Loucy (cell line): ENCODE measurements at regions not wholly inside any gene's neighbourhood (a gene's known extent, or its start where the extent isn't known, plus 50 kb on each side); places are given as distances from the start of the nearest gene placed in this dataset.

Experiments used
- EZH2phosphoT487 ChIP-seq: fragments of 200-600 bp; IDR thresholded peaks from 2 replicates; pipeline ENCODE4 v1.6.1; 2018; ENCODE audit warnings: antibody characterized with exemption, mild to moderate bottlenecking, moderate library complexity, borderline replicate concordance
- TF ChIP-seq, protein P1 (sequence below): fragments of 200-600 bp; sonication (generic); conservative IDR thresholded peaks from 2 replicates; pipeline ENCODE4 v1.5.1; 2014; ENCODE audit warnings: mild to moderate bottlenecking, antibody characterized with exemption, low read length

DNA sequence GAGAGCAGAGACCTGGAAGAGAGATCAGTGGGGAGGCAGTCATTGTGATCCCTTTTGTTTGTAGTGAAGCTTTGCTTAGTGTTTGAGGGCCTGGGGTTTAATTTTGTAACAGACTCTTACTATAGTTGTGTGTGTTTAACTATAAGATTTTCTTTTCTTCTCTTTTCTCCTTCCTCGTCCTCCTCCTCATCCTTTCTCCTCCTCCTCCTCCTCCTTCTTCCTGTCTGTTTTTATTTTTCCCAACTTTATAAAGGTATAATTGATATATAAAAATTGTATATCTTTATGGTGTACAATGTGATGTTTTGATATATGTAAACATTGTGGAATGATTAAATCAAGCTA, 71.2 kb upstream of the MACF1 start:
- TF ChIP-seq, protein P1, sequence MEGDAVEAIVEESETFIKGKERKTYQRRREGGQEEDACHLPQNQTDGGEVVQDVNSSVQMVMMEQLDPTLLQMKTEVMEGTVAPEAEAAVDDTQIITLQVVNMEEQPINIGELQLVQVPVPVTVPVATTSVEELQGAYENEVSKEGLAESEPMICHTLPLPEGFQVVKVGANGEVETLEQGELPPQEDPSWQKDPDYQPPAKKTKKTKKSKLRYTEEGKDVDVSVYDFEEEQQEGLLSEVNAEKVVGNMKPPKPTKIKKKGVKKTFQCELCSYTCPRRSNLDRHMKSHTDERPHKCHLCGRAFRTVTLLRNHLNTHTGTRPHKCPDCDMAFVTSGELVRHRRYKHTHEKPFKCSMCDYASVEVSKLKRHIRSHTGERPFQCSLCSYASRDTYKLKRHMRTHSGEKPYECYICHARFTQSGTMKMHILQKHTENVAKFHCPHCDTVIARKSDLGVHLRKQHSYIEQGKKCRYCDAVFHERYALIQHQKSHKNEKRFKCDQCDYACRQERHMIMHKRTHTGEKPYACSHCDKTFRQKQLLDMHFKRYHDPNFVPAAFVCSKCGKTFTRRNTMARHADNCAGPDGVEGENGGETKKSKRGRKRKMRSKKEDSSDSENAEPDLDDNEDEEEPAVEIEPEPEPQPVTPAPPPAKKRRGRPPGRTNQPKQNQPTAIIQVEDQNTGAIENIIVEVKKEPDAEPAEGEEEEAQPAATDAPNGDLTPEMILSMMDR, result no peak
- no peak for TF ChIP-seq EZH2phosphoT487
